ENCODE measurements at regions not wholly inside any gene's neighbourhood (a gene's known extent, or its start where the extent isn't known, plus 50 kb on each side); places are given as distances from the start of the nearest gene placed in this dataset.

DNA sequence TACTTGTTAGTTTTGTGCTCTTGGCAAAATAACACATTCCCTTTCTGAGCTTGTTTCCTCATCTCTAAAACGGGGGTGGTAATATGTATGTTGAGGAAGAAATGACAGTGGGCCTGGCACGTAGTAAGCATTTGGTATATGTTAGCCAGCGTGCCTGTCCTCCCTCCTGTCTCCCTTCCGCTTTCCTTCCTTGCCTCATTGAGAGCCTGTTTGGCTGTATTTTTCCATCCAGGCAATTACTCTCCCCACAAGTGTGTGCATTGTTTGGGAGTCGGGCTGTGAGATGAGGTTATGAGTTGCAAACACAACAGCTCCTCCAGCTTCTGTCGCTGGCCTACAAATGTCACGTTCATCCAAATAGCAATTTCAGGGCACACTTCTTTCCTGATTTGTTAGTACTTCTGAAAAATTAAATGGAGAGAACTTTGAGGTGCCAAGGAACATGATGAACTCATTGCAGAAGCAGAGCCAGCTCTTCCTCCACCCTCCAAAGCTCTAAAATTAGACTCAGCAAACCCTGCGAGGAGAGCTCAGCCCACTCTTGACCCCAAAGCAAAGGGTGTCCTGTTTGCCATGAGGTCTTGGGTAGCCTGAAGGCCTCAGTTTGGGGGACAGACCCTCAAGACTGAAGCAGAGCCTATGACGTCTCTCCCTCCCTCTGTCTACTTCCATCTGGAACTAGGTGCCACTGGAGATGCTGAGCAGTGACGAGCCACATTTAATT is 50.7 kb upstream of the TOX2 start:
- Histone ChIP-seq H3K9me3 (ENCODE audit: control insufficient read depth, insufficient read depth, low read length) (no peaks in the 10 kb centered on the region), H3K36me3 (ENCODE audit: control insufficient read depth, insufficient read depth, low read length) (no peaks in the 10 kb centered on the region), H3K4me3 (ENCODE audit: low read length) (no peak overlapping the region), H3K27ac (ENCODE audit: low read length) (no peak overlapping the region), H3K4me1 (ENCODE audit: control insufficient read depth, insufficient read depth, low read length) (no peaks in the 10 kb centered on the region), H3K27me3 (ENCODE audit: control insufficient read depth, insufficient read depth, low read length) (no peaks in the 10 kb centered on the region)
- Mint-ChIP-seq H3K36me3 (no peaks in the 10 kb centered on the region), H3K27ac (no peak overlapping the region), H3K4me1 (no peaks in the 10 kb centered on the region), H3K4me3 (no peak overlapping the region), H3K9me3 (no peaks in the 10 kb centered on the region), H3K27me3 (ENCODE audit: low read depth in 2 of 2) (peaks cover 25 to 47% of the 10 kb centered on the region in 2 donors)
- DNase-seq (no peak), ATAC-seq (no peak)
- intact Hi-C loops (cut with micrococcal nuclease), result no loop called here
- TF ChIP-seq CTCF (IDR thresholded peaks at IDR 0.05), result no peak
- 93% methylated on average over 7 of the region's 10 CpGs for WGBS (ENCODE audit: insufficient coverage)

GRCh38 chr20:43863330-43863729 is 51.3 kb upstream of the TOX2 start:
- H3K4me1 ChIP-seq (ENCODE audit: control insufficient read depth, insufficient read depth, low read length), result no peaks in the 10 kb centered on the region
- no peak for ATAC-seq
- no peaks in the 10 kb centered on the region for H3K9me3 ChIP-seq (ENCODE audit: control insufficient read depth, insufficient read depth, low read length)
- 85% methylated on average over 12 of the region's 12 CpGs for WGBS (ENCODE audit: insufficient coverage)
- no peaks in the 10 kb centered on the region for H3K4me1 Mint-ChIP-seq
- DNase-seq, result no peak
- H3K36me3 ChIP-seq (ENCODE audit: control insufficient read depth, insufficient read depth, low read length), result no peaks in the 10 kb centered on the region
- H3K27me3 Mint-ChIP-seq (ENCODE audit: low read depth in 2 of 2), result peaks cover 25 to 54% of the 10 kb centered on the region in 2 donors
- H3K27ac Mint-ChIP-seq, result no peak overlapping the region
- H3K36me3 Mint-ChIP-seq, result no peaks in the 10 kb centered on the region
- TF ChIP-seq CTCF (IDR thresholded peaks at IDR 0.05), result no peak
- no peaks in the 10 kb centered on the region for H3K27me3 ChIP-seq (ENCODE audit: control insufficient read depth, insufficient read depth, low read length)
- no peak overlapping the region for H3K27ac ChIP-seq (ENCODE audit: low read length)
- intact Hi-C loops (cut with micrococcal nuclease), result no loop called here
- no peak overlapping the region for H3K4me3 ChIP-seq (ENCODE audit: low read length)
- H3K4me3 Mint-ChIP-seq, result no peak overlapping the region
- H3K9me3 Mint-ChIP-seq, result no peaks in the 10 kb centered on the region

- H3K4me3 Mint-ChIP-seq, result no peak overlapping the region
- peaks cover 29 to 62% of the 10 kb centered on the region in 2 donors for H3K27me3 Mint-ChIP-seq (ENCODE audit: low read depth in 2 of 2)
- H3K9me3 Mint-ChIP-seq, result no peaks in the 10 kb centered on the region
- no peak overlapping the region for H3K4me3 ChIP-seq (ENCODE audit: low read length)
- no peaks in the 10 kb centered on the region for H3K4me1 Mint-ChIP-seq
- intact Hi-C loops (cut with micrococcal nuclease), result no loop called here
- H3K4me1 ChIP-seq (ENCODE audit: control insufficient read depth, insufficient read depth, low read length), result no peaks in the 10 kb centered on the region
- ATAC-seq (no peak), DNase-seq (no peak)
- no peak overlapping the region for H3K27ac ChIP-seq (ENCODE audit: low read length)
- H3K36me3 Mint-ChIP-seq, result no peaks in the 10 kb centered on the region
- no peak overlapping the region for H3K27ac Mint-ChIP-seq
- H3K36me3 ChIP-seq (ENCODE audit: control insufficient read depth, insufficient read depth, low read length), result no peaks in the 10 kb centered on the region
- TF ChIP-seq CTCF (IDR thresholded peaks at IDR 0.05), result no peak
- WGBS (ENCODE audit: insufficient coverage), result 58% methylated on average over 4 of the region's 4 CpGs
- H3K27me3 ChIP-seq (ENCODE audit: control insufficient read depth, insufficient read depth, low read length), result peaks cover under 1% of the 10 kb centered on the region
- no peaks in the 10 kb centered on the region for H3K9me3 ChIP-seq (ENCODE audit: control insufficient read depth, insufficient read depth, low read length)
Observed at GRCh38 chr20:43862438-43862837, 52.2 kb upstream of the TOX2 start.

DNA sequence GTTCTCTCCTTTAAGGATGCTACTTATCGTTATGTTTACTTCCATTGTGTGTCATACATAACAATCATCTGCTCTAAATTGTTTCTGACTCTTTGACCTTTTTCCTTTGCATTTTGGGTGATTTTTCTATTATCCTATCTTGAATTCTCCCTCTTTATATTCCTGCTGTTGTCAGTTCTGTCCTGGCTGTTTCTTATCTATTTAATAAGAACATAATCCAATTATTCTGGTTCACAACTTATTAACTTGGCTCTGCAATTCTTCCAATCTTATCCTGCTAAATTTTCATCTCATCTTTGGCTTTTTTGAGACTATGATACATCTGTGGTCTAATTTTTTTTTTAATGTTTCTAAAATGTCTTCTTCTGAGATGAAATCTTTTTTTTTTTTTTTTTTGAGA is 54.7 kb upstream of the TOX2 start:
- no peak for DNase-seq
- Histone ChIP-seq H3K9me3 (ENCODE audit: control insufficient read depth, insufficient read depth, low read length) (no peaks in the 10 kb centered on the region), H3K27me3 (ENCODE audit: control insufficient read depth, insufficient read depth, low read length) (peaks cover 2% of the 10 kb centered on the region), H3K4me3 (ENCODE audit: low read length) (no peak overlapping the region), H3K36me3 (ENCODE audit: control insufficient read depth, insufficient read depth, low read length) (no peaks in the 10 kb centered on the region), H3K27ac (ENCODE audit: low read length) (no peak overlapping the region), H3K4me1 (ENCODE audit: control insufficient read depth, insufficient read depth, low read length) (no peaks in the 10 kb centered on the region)
- H3K27me3 Mint-ChIP-seq (ENCODE audit: low read depth in 2 of 2), result peaks cover 33 to 71% of the 10 kb centered on the region in 2 donors
- ATAC-seq, result no peak
- WGBS (ENCODE audit: insufficient coverage), result 89% methylated on average over 1 of the region's 1 CpG
- no peaks in the 10 kb centered on the region for H3K36me3 Mint-ChIP-seq
- no peak overlapping the region for H3K27ac Mint-ChIP-seq
- H3K4me3 Mint-ChIP-seq, result no peak overlapping the region
- no peaks in the 10 kb centered on the region for H3K4me1 Mint-ChIP-seq
- intact Hi-C loops (cut with micrococcal nuclease), result loop anchor here (10.0 kb wide), 1 partner anchor 55 kb away; the partner anchor contains the start of gene TOX2
- no peak for TF ChIP-seq CTCF (IDR thresholded peaks at IDR 0.05)
- H3K9me3 Mint-ChIP-seq, result peaks cover 0 to 2% of the 10 kb centered on the region in 2 donors

Measured in natural killer cell (primary cell).